Ascending aorta (tissue), 2 donors: ENCODE measurements at regions not wholly inside any gene's neighbourhood (a gene's known extent, or its start where the extent isn't known, plus 50 kb on each side); places are given as distances from the start of the nearest gene placed in this dataset.

Source experiments
- DNase-seq, 2 donors: peaks; one replicate each; pipeline ENCODE4 v3.0.0-alpha.2; 2019; ENCODE audit warnings: low spot score in 2 of 2
- H3K27ac ChIP-seq, 2 donors: fragments of 200-600 bp; sonication (generic); one replicate each; pipeline ENCODE4 v1.5.1; 2016 to 2017; ENCODE audit warnings: mild to moderate bottlenecking in 1 of 2
- H3K27me3 ChIP-seq: fragments of 200-600 bp; sonication (generic); one replicate; pipeline ENCODE4 v1.5.1; 2017
- H3K36me3 ChIP-seq, 2 donors: fragments of 200-600 bp; sonication (generic); one replicate each; pipeline ENCODE4 v1.5.1; 2016
- H3K4me1 ChIP-seq, 2 donors: fragments of 200-600 bp; sonication (generic); one replicate each; pipeline ENCODE4 v1.5.1; 2016 to 2017; ENCODE audit warnings: mild to moderate bottlenecking in 1 of 2
- H3K4me3 ChIP-seq, 2 donors: fragments of 200-600 bp; sonication (generic); one replicate each; pipeline ENCODE4 v1.5.1; 2016 to 2017; ENCODE audit warnings: mild to moderate bottlenecking in 1 of 2
- H3K9me3 ChIP-seq, 2 donors: fragments of 200-600 bp; sonication (generic); one replicate each; pipeline ENCODE4 v1.5.1; 2016
- intact Hi-C: fragments of 100-400 bp; cut with DNase I; formaldehyde crosslinking; loops from one replicate; pipeline ENCODE4 v1.15.1; 2023
- TF ChIP-seq, protein P1 (sequence below), 3 experiments: fragments of 200-600 bp in 2 of 3; fragments of 450-650 bp in 1 of 3; sonication (generic) in 2 of 3; IDR thresholded peaks; one replicate each; pipeline ENCODE4 v1.5.1; 2016 to 2019; ENCODE audit warnings: antibody characterized with exemption in 3 of 3, mild to moderate bottlenecking in 1 of 3, moderate library complexity in 1 of 3

DNA sequence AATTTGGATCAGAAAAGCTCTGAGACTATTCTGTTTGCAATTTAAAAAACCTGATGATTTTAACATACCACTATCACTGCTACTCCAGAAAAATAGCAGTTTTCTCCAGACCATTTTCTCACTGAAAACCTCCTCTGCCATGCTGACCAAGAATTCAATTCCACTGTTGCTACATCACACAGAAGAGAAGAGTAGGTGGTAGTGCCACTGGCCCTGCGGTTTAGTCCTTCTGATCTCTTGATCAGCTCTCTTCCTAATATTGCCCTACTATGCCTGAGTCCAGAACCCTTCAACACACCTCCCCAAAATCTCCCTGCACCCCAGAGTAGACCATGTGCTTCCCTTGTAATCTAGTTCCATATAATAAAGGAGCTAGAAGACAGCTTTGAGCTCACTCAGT, 55.8 kb upstream of the HS3ST1 start:
- H3K9me3 ChIP-seq: no peaks in the 10 kb centered on the region
- H3K4me3 ChIP-seq: no peak overlapping the region
- intact Hi-C loops: no loop called here
- no peaks in the 10 kb centered on the region for H3K4me1 ChIP-seq
- no peaks in the 10 kb centered on the region for H3K36me3 ChIP-seq
- DNase-seq: no peak
- H3K27me3 ChIP-seq: no peaks in the 10 kb centered on the region
- TF ChIP-seq, protein P1, sequence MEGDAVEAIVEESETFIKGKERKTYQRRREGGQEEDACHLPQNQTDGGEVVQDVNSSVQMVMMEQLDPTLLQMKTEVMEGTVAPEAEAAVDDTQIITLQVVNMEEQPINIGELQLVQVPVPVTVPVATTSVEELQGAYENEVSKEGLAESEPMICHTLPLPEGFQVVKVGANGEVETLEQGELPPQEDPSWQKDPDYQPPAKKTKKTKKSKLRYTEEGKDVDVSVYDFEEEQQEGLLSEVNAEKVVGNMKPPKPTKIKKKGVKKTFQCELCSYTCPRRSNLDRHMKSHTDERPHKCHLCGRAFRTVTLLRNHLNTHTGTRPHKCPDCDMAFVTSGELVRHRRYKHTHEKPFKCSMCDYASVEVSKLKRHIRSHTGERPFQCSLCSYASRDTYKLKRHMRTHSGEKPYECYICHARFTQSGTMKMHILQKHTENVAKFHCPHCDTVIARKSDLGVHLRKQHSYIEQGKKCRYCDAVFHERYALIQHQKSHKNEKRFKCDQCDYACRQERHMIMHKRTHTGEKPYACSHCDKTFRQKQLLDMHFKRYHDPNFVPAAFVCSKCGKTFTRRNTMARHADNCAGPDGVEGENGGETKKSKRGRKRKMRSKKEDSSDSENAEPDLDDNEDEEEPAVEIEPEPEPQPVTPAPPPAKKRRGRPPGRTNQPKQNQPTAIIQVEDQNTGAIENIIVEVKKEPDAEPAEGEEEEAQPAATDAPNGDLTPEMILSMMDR (IDR thresholded peaks at IDR 0.05): no peak
- no peak overlapping the region for H3K27ac ChIP-seq

DNA sequence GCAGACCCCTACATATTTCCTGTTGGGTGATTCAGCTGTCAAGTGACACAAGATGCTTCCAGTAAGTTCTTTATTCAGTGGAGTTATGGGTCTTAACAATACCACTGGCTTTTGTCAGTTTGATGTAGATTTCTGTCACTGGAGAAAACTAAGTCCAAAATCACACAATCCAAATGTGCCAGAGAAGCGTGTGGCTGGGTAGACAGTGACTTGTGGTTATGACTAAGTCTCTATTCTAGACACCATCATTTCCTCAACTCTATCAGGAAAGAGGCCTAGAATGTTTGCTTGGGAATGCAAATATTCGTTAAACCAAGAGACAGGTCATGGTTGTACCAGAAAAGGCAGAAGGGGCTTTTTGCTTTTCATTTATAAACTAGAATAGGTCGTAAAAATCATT, 54.4 kb upstream of the HS3ST1 start:
- no peaks in the 10 kb centered on the region for H3K27me3 ChIP-seq
- TF ChIP-seq, protein P1 (IDR thresholded peaks at IDR 0.05): no peak
- no peak overlapping the region for H3K4me3 ChIP-seq
- no peaks in the 10 kb centered on the region for H3K9me3 ChIP-seq
- H3K36me3 ChIP-seq: no peaks in the 10 kb centered on the region
- intact Hi-C loops: no loop called here
- no peaks in the 10 kb centered on the region for H3K4me1 ChIP-seq
- H3K27ac ChIP-seq: no peak overlapping the region
- no peak for DNase-seq

DNA sequence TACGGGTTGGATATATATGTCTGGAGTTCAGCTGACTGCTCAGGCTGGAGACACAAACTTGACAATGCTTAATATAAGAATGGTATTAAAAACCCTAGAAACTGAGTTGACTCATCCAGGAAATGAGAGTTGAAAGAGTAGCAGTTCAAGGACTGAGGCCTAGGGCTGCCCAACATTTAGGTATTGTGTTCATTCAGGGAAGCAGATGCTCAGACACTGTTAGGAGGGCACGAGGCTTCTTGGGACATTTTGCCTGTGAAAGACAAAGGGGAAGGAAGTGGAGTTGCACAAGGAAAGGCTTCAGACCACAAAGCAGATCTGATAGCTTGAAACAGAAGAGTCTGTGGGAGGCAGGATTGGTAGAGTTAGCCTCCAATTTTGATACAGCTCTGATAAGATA, 52.0 kb upstream of the HS3ST1 start:
- TF ChIP-seq, protein P1 (IDR thresholded peaks at IDR 0.05): no peak
- Histone ChIP-seq H3K27me3 (no peaks in the 10 kb centered on the region), H3K27ac (no peak overlapping the region), H3K4me3 (no peak overlapping the region), H3K4me1 (no peaks in the 10 kb centered on the region), H3K9me3 (no peaks in the 10 kb centered on the region), H3K36me3 (no peaks in the 10 kb centered on the region)
- DNase-seq: peak; percentile 30 to 73
- intact Hi-C loops: no loop called here
